ENCODE measurements at regions not wholly inside any gene's neighbourhood (a gene's known extent, or its start where the extent isn't known, plus 50 kb on each side); places are given as distances from the start of the nearest gene placed in this dataset.

- FAIRE-seq (no peak), ATAC-seq (no peak), DNase-seq (no peak)
- TF ChIP-seq CTCF (IDR thresholded peaks at IDR 0.05), result no peak
- Histone ChIP-seq H3K36me3 (no peaks in the 10 kb centered on the region), H3K4me3 (no peak overlapping the region), H3K4me1 (no peaks in the 10 kb centered on the region), H3K27ac (no peak overlapping the region), H3K9me3 (no peaks in the 10 kb centered on the region), H3K27me3 (no peaks in the 10 kb centered on the region)
- WGBS, 2 donors, result 40 to 52% methylated on average over 7 of the region's 7 CpGs
- intact Hi-C loops (cut with DNase I), result no loop called here
Observed at GRCh38 chr2:150882751-150883612, 378.7 kb downstream of the RBM43 start.

GRCh38 chr2:150880986-150881385 lies 380.7 kb downstream of the RBM43 start:
- Histone ChIP-seq H3K4me3 (no peak overlapping the region), H3K27ac (no peak overlapping the region), H3K4me1 (no peaks in the 10 kb centered on the region), H3K9me3 (no peaks in the 10 kb centered on the region), H3K27me3 (no peaks in the 10 kb centered on the region), H3K36me3 (no peaks in the 10 kb centered on the region)
- intact Hi-C loops (cut with DNase I), result no loop called here
- ATAC-seq, result no peak
- no peak for TF ChIP-seq CTCF (IDR thresholded peaks at IDR 0.05)
- DNase-seq, result no peak
- FAIRE-seq, result no peak
- 49 to 66% methylated on average over 2 of the region's 2 CpGs for WGBS, 2 donors

- intact Hi-C loops (cut with DNase I), result no loop called here
- no peak overlapping the region for H3K27ac ChIP-seq
- H3K4me1 ChIP-seq, result no peaks in the 10 kb centered on the region
- TF ChIP-seq CTCF (IDR thresholded peaks at IDR 0.05), result no peak
- DNase-seq, result no peak
- no peak for FAIRE-seq
- H3K9me3 ChIP-seq, result no peaks in the 10 kb centered on the region
- no peak for ATAC-seq
- no peak overlapping the region for H3K4me3 ChIP-seq
- no peaks in the 10 kb centered on the region for H3K27me3 ChIP-seq
- 80 to 96% methylated on average over 1 of the region's 1 CpG for WGBS, 2 donors
- no peaks in the 10 kb centered on the region for H3K36me3 ChIP-seq
Observed at GRCh38 chr2:150878356-150878755, 383.3 kb downstream of the RBM43 start.

GRCh38 chr2:150876251-150876950 lies 385.3 kb downstream of the RBM43 start:
- FAIRE-seq, result no peak
- Histone ChIP-seq H3K4me1 (no peaks in the 10 kb centered on the region), H3K27me3 (no peaks in the 10 kb centered on the region), H3K9me3 (no peaks in the 10 kb centered on the region), H3K36me3 (no peaks in the 10 kb centered on the region), H3K4me3 (no peak overlapping the region), H3K27ac (no peak overlapping the region)
- no peak for DNase-seq
- intact Hi-C loops (cut with DNase I), result no loop called here
- ATAC-seq, result no peak
- WGBS, 2 donors, result 54 to 60% methylated on average over 5 of the region's 5 CpGs
- no peak for TF ChIP-seq CTCF (IDR thresholded peaks at IDR 0.05)

- Histone ChIP-seq H3K9me3 (no peaks in the 10 kb centered on the region), H3K27ac (no peak overlapping the region), H3K27me3 (no peaks in the 10 kb centered on the region), H3K36me3 (no peaks in the 10 kb centered on the region), H3K4me3 (no peak overlapping the region), H3K4me1 (no peaks in the 10 kb centered on the region)
- intact Hi-C loops (cut with DNase I), result no loop called here
- WGBS, 2 donors, result 65 to 76% methylated on average over 4 of the region's 4 CpGs
- FAIRE-seq (no peak), ATAC-seq (no peak), DNase-seq (no peak)
- no peak for TF ChIP-seq CTCF (IDR thresholded peaks at IDR 0.05)
Observed at GRCh38 chr2:150873396-150873772, 385.9 kb upstream of the RND3 start.
